Thyroid gland (tissue), 4 donors: ENCODE measurements at regions not wholly inside any gene's neighbourhood (a gene's known extent, or its start where the extent isn't known, plus 50 kb on each side); places are given as distances from the start of the nearest gene placed in this dataset.

Experiments
- CTCF ChIP-seq, 6 experiments: fragments of 200-600 bp in 3 of 6; fragments of 450-650 bp in 3 of 6; sonication (generic) in 3 of 6; IDR thresholded peaks; one replicate each; pipeline ENCODE4 v1.5.1; 2016 to 2019; ENCODE audit warnings: antibody characterized with exemption in 6 of 6, mild to moderate bottlenecking in 2 of 6, inconsistent platforms in 1 of 6, moderate library complexity in 1 of 6
- POLR2A ChIP-seq, 2 donors: fragments of 450-650 bp; IDR thresholded peaks; one replicate each; pipeline ENCODE4 v1.6.1; 2017; ENCODE audit warnings: antibody characterized with exemption in 2 of 2, mild to moderate bottlenecking in 2 of 2, moderate library complexity in 1 of 2

GRCh38 chr2:51225377-51225776 lies 193.4 kb upstream of the NRXN1 start:
- TF ChIP-seq CTCF (IDR thresholded peaks at IDR 0.05) (no peak), POLR2A (IDR thresholded peaks at IDR 0.05) (no peak)
